GM18867 (cell line): ENCODE measurements at regions not wholly inside any gene's neighbourhood (a gene's known extent, or its start where the extent isn't known, plus 50 kb on each side); places are given as distances from the start of the nearest gene placed in this dataset.

Experiments
- ATAC-seq: cut with Tn5 transposase; IDR thresholded peaks from one replicate; pipeline ENCODE4 v1.9.1; 2021; ENCODE audit warnings: mild to moderate bottlenecking, moderate library complexity; ENCODE audit not compliant: unreplicated experiment

DNA sequence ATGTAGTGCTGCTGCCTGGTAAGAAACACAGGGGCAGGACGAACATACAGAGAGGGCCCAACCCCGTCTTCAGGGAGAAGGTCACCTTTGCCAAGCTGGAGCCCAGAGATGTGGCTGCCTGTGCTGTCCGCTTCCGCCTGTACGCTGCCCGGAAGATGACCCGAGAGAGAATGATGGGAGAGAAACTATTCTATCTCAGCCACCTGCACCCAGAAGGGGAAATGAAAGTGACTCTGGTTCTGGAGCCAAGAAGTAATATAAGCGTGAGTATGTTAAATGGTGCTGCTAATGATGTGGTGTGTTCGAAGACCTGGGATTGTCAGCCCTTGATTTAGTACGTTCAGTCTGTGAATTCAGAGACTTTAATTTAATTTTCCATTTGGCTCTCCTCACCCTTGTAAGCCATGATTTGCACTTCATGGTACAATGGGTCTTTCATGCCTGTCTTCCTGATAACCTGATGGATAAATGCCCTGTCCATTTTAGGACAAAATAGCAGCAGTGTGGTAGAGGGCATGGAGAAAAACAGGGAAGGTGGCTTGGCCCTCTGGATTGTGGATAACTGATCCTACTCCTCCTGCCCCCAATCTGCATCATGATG is 318.9 kb downstream of the SNAPC1 start:
- ATAC-seq: peak; percentile 98

DNA sequence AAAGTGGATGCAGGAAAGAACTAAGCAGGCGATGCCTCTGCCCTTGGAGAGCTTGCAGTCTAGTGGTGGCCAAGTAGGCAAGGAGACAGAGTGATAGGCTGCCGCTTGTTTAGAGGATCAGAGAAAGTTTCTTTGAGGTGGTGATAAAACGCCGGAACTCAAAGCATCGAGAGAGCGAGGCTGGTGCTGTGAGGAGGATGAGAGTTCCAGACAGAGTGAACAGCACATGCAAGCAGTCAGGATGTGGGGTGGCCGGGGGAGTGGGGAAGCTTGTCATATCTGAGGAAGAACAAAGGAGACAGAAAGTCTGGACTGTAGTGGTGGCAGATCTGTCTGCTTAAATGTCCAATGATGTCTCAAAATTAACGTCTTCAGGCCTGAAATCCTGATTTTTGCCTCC is 319.7 kb downstream of the SNAPC1 start:
- no peak for ATAC-seq

DNA sequence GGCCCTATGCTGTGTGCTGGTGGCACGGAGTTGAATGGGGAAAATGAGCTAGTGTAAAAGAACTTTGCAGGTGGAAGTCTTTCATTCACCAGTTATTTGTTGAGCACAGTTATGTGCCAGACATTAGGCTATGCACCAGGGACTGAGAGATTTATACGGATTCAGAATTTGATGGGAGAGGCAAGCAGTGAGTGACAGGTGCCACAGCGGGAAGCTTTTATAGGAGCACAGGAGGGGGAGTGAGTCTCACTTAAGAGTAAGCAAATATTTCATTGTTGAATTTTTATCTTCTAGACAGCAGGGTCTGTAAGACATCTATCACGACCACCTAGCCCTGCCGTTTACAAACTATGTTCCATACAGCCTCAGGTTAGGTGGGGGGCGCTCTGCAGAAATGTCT is 320.6 kb downstream of the SNAPC1 start:
- ATAC-seq: no peak

DNA sequence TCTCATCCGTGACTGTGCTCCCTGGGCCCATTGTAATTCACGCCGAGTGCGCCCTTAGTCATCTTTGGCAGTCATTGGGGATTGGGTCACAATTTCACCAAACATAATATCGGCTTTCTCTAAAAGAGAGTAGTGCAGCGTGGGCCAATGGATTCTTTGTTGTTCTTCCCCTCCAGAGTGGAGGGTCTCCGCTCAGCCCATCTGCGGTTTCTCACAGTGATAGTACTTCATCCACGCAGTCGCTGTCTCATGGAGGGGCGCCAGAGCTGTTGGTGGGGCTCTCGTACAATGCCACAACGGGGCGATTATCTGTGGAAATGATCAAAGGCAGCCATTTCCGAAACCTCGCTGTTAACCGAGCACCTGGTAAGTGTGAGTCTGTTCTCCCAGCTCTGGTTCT is 321.8 kb downstream of the SNAPC1 start:
- ATAC-seq: no peak

DNA sequence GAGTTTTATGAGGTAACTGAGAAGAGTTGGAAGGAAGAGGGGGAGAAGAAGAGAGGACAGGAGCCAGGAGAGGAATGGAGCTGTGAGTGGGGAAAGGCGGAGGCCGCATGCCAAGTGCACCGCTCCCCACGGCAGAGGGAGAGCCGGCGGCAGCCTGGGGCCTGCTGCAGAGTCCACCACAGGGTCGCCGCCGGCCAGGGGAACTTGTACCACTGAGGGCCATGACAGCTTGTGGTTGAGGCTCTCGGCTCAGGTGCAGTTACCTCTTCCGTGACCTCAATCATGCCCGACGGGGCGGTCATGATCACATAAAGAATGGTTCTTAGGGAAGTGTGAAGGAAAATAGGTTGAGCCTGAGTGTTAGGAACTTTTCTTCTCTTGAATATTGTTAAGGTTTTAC is 325.0 kb downstream of the SNAPC1 start:
- ATAC-seq: no peak

DNA sequence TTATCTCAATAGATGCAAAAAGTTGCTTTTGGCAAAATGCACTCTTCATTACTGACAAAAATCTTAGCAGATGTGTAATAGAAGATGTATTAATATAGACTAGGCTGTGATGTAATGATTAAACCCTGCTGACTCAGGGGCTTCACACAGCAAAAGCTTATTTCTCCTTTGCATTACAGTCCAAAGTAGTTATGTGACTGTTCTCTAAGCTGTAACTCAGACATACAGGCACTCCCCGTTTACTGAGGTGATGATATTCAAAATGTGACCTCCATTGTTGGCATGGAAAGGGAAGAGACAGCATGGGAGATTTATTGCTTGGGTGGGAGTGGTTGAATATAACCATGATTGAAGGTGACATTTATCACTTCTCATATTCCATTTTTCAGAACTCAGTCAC is 331.5 kb downstream of the SNAPC1 start:
- ATAC-seq: no peak

DNA sequence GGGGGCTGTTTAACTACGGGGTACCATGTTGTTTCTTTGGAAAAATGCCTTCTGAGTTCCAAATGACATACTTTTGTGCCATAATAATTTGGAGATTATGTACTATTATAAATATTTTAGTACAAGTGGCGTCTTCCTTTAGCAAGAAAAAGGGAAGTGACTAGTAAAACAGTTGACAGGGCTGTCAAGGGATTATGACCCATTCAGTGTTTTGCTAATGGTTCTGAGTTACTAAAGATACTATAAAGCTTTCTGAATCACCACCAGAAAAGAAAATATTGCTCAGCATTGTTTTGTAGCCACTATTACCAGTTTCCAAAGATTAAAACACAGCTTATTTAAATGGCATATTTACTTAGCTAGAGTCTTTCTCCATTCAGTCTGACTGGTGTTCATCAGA is 334.9 kb downstream of the SNAPC1 start:
- ATAC-seq: peak; percentile 55

DNA sequence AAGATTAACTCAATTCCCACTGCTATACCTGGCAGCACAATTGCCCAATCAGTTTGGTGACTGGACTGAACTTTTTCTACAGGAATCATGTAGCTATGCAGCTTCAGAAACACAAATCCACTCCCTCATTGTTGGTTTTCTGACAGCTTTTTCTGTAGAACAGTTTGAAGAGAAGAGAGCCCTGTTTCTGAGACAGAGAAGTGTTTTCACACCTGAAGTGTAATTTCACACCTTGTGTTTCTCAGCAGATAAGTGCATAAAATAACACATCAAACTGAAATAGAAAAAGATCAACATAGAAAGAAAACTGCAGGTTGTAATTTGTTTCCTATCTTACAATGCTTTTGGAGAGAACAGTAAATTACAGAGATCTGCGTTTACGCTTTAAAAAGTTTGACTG is 335.6 kb downstream of the SNAPC1 start:
- peak; percentile 63 for ATAC-seq

DNA sequence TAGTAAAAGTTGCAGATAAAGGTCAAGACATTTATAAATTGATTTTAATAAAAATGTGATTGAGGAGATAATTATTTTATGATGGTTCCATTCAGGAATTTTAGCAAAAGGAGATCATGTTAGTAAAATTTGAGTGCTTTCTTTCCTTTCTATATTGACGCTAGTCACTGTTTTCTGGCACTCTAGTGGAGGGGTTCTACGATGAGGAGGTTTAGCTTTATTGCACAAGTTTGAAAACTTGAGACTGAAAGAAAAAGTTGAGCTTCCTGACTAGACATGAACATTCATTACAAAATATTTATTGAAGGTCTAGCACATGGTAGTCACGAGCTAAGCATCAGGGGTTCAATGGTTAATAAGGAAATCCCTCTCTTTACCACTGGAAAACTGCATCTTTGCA is 336.1 kb downstream of the SNAPC1 start:
- no peak for ATAC-seq

DNA sequence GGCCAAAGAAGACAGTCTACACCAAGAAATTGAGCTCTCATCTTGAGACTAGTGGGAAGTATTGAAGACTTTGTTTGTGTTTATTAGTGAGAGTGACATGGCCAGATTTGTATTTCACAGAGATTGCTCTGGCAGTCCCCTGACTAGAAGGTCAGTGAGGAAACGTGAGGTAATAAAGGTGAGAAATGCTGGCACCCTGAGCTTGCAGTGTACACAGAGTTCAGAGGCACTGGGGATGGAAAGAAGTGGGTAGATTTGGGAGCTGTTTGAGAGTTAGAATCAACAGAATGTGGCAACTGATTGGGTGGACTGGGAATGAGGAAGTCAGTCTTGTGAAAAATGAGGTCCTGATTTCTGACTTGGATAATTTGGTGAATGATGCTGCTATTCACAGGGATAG is 336.9 kb downstream of the SNAPC1 start:
- no peak for ATAC-seq

DNA sequence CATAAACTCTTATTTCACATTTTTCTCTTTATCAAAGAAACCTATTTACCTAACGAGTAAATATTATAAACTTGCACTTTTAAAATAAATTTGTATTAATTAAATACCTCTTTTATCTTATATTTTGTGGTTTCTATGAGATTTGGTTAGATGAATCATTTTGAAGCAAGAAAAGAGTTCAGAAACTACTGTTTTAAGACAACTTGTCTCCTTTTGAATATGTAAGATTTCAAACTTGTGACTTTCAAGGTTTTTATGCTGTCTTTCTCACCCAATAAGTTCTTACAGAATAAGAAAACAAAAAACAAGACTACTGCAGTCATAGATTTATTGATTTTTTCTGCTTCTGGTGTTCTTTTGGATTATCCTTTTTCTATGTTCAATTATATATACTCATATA is 339.0 kb downstream of the SNAPC1 start:
- ATAC-seq: no peak

DNA sequence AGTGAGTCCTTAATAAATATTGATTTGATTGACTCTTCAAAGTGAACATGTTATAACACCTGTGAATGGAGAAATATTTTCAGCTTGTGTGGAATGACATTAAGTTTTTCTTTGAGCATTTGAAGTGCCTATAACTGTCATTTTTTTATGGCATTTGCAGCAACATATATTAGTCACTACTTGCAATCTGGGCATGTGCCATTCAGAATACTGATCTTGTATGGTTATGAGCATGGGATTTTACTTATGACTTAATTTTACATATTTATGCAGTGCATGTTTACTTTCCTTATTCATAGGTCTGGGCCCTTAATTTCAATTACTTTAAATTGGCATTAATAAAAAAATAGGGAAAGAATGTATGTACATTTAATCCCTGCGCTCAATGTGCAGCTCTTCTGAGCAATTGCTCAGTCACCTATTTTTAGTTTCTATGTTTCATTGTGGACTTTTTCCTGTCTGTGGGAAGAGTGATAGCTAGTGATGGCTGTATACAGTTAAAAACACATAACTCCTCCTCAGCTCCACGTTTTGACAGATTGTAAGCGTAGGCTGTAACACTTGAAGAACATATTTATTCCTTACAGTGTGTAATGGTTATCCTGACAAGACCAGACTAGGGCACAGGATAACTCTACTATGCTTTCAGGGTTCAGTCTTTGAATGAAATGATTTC is 339.6 kb downstream of the SNAPC1 start:
- ATAC-seq: no peak

DNA sequence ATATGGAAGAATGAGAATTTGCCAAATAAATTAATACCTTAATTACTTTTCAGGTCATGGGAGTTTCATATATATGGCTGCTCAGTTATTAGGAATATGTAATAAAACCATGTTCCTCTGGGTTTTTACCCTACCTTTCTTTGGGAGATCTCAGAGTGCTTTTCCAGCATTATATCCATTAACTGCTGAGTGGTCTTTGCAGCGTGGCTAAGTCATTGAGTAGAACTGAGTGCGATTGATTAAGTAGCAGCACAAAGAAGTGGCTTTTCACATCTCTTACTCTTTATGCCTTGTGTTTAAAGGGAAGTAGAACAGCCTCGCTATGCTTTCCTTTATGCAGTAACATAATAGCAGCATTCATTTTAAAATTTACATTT is 340.1 kb downstream of the SNAPC1 start:
- no peak for ATAC-seq

DNA sequence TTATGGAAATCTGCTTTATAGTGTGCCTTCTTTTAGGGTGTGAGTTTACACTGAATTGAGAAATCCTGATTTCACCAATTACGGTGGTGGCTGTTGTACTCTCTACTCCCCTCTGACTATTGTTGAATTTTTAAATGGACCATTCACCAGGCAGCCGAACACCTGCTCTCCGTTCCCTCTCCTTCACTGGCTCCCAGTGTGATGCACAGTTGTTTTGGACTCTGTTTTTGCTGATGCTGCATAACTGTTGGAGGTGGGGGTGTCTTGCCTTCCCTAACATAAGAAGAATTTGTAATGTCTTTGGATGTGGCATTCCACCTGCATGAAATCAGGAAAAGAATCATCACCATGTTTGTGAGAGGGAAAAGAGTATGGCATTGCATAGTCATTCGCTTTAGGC is 341.2 kb downstream of the SNAPC1 start:
- no peak for ATAC-seq

DNA sequence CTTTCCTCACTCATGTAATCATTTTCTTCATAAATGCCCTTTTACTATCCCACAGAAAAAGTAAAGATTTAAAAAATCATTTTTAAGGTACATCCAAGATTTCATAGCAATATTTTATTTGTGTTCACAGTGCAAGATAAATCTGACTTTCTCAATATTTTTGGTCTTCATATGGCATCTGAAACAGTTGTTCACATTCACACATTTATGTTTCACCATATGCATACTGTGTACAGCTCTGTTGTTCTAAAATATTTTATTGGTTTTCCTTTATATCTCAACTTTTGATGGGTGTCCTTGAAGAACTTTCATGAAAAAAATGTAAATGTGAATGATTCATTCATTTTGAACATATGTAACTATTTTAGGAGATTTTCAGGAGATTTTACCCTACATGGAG is 348.7 kb downstream of the SNAPC1 start:
- ATAC-seq: no peak

DNA sequence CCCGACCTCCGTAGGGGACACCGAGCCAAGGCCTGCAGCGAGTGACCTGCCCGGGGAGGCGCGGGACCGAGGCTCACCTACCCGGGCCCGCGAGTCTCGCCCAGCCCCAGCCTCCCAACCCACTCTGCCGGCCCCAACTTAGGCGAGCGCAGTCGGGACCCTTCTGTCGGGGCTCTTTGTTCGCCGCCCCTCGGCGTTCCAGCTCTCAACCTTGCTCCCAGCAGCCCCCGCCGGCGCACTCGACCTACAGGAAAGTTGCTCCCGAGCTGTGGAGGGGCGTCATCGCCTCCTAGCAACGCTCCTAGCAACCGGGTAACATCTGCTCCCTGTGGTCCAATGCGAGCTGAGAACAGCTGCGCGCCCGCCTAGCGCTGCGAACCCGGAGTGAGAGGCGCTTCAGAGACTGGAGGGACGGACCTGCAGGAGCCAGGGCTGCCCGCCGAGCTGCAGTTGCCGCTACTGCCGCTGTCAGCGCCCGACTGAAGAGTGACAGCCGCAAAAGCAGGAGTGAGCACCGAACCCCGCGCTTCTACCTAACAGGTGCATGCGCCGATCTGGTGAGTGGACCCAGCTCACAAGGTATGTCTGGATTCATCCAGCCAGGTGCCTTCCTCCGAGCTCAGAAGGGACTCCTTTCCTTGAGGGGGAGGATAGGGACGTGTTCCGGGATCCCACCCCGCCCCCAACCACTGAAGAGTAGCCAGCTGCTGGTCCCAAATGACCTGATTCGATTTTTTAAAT is 355.0 kb downstream of the SNAPC1 start:
- ATAC-seq: peak; percentile 96

DNA sequence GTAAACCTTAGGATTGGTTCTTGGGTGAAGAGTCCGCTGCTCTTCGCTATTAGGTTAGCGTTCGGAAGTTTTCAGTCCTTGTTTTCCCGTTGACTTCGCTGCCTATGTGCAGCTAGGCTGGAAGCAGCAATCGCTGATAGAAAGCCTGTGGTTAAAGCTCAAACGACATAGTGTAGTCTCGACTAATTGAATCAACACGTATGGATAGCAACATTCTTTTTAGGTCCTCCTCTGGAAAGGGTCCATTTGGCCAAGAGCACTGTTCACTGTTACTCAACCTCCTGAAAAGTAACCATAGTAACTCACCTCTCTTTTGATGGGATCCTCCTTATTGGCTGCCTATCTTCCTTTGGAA is 355.5 kb downstream of the SNAPC1 start:
- ATAC-seq: no peak

DNA sequence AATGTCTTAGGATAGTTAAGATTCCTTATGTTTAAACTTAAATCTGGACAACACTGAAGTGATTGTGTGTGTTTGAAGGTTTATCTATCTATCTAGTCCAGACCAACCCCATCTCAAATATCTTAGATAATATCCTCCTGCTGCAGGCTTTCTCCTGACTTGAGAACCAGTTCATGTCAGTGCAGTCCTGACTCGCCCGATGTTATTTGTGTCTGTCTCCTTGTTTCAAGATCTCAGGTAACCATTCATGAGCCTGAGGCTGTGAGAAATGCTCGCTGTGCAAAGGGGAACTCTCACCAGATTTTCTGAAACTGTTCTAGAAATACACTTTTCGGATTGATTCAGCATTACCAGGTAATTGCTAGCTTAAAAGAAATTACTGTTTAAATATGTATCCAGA is 356.2 kb downstream of the SNAPC1 start:
- ATAC-seq: no peak

DNA sequence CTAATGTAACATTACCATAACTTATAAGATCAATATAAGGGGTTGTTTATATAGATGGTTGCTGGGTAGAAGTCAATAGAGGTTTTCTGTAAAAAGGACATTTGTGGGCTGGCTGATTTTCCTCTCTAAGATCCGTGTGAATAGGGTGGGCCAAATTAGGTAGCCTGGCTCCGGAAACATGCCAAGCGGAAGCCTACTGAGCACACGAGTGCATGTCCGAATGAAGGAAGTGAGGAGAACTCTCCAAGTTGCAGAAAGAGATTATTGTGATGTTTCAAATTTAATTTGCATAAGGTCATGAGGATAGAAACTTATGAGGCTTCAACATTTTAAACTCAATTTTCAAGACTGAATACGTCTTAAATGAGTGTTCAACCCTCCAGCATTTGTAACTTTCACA is 356.7 kb downstream of the SNAPC1 start:
- ATAC-seq: no peak

DNA sequence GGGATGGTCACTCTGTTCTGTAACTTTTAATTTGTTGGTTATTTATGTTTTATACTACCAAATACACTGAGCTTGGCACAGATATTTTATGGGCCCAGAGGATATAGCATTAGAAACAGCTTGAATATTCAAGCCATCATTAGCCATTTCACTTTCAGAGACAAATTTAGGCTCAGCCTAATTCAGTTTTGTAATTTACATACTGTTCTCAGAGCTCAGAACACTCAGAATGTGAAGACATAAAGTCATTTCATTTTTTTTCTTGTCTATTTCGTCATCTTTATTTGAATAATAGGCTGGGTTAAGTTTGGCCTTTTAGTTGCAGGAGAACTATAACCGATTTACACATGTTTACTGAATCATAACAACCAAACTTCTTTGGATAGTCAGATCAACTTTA is 361.7 kb downstream of the SNAPC1 start:
- ATAC-seq: peak; percentile 77

DNA sequence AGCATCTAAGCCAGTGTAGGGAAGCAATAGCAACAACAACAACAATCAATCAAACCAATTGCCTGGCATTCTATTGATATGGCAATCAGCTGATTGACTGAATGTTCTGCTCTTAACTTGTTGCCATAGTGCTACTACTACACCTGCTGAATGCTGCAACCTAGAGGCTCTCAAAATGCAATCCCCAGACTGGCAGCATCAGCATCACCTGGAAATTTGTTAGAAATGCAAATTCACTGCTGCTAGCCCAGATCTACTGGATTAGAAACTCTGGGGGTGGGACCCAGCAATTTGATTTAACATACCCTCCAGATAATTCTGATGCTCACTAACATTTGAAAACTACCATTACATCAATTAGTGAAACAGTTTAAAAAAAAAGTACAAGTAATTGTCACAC is 363.6 kb downstream of the SNAPC1 start:
- no peak for ATAC-seq

DNA sequence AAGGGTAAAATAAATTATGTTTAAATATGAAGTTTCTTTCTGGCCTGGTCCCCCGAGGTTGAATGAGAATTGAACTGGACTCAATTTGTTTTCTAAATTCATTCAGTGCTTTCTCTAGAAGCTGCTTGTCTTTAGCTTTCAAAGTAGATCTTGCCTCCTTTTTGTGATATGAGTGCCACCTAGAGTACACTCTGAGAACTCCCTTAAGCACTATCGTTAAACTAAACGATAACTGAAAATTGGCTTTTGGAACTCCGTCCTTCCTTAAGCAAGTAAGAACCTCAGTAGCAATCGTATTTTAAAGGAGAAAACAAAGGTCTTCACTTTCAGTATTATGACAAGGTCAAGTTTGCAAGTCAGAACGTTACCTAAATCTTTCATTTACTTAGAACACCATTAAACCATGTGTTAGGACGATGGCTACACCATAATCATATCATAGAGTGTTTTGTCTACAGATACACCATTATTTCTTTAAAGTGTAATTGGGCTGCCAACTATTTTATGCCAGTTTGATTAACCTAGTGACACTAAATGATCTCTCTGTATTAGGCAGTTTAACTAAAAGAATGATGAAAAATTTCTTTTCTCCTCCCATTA is 364.8 kb downstream of the SNAPC1 start:
- peak; percentile 71 for ATAC-seq
